AG09319 (cell line): ENCODE measurements at regions not wholly inside any gene's neighbourhood (a gene's known extent, or its start where the extent isn't known, plus 50 kb on each side); places are given as distances from the start of the nearest gene placed in this dataset.

Source experiments
- DNase-seq: peaks from one replicate; pipeline ENCODE4 v3.0.0-alpha.2; 2010; ENCODE audit warnings: low read depth; ENCODE audit errors: extremely low read depth
- CTCF ChIP-seq: IDR thresholded peaks from 2 replicates; pipeline ENCODE4 v1.5.1; 2011; ENCODE audit warnings: low read depth, mild to moderate bottlenecking, inconsistent platforms, low read length, moderate library complexity

DNA sequence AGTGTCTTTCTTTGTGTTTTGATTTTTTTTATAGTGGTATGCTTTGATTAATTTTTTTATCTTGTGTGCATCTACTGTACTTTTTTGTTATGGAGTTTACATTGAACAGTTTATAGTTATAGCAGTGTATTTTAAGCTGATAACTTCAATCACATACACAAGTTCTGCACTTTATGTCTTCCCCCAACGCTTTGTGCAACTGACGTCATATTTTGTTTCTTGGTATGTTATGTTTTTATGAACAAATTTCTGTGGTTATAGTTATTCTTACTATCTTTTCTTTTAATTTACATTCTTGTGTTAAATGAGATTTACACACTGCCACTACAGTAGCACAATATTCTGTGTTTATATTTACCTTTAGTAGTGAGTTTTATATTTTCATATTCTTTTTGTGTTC, 197.1 kb downstream of the SNAPC1 start:
- DNase-seq: no peak
- no peak for TF ChIP-seq CTCF

GRCh38 chr14:61961369-61961768, 199.1 kb downstream of the SNAPC1 start:
- TF ChIP-seq CTCF: no peak

DNA sequence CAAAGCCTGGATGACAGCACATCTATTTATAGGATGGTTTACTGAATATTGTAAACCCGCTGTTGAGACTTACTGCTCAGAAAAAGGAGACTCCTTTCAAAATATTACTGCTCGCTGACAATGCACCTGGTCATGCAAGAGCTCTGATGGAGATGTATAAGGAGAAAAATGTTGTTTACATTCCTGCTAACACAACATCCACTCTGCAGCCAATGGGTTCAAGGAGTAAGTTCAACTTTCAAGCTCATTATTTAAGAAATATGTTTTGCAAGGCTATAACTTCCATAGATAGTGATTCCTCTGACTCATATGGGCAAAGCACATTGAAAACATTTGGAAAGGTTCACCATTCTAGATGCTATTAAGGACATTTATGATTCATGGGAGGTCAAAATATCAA, 201.7 kb downstream of the SNAPC1 start:
- TF ChIP-seq CTCF: no peak

More at GRCh38 chr14:61961369-61961768, 199.1 kb downstream of the SNAPC1 start:
- DNase-seq: no peak

GRCh38 chr14:61965030-61965745, 203.0 kb downstream of the SNAPC1 start:
- peak; percentile 22 for DNase-seq
- TF ChIP-seq CTCF: no peak

More for the DNA sequence above, 201.7 kb downstream of the SNAPC1 start:
- DNase-seq: no peak

- TF ChIP-seq CTCF: no peak
- DNase-seq: no peak
Measured at GRCh38 chr14:61968207-61968606, 206.0 kb downstream of the SNAPC1 start.

- no peak for DNase-seq
- TF ChIP-seq CTCF: no peak
Measured at GRCh38 chr14:61972711-61973110, 210.5 kb downstream of the SNAPC1 start.

- TF ChIP-seq CTCF: no peak
- DNase-seq: no peak
Measured at GRCh38 chr14:61973981-61974380, 211.8 kb downstream of the SNAPC1 start.
